Suppressor macrophage treated with lipopolysaccharide for 4 hours (primary cell): ENCODE measurements at regions not wholly inside any gene's neighbourhood (a gene's known extent, or its start where the extent isn't known, plus 50 kb on each side); places are given as distances from the start of the nearest gene placed in this dataset.
"Not testable (repeated sequence)": the region's sequence is repeated elsewhere in the genome, so short reads cannot be mapped to it uniquely, and the experiment has no call there.

Experiments used
- DNase-seq: peaks from one replicate; pipeline ENCODE4 v3.0.0-alpha.2; 2020

DNA sequence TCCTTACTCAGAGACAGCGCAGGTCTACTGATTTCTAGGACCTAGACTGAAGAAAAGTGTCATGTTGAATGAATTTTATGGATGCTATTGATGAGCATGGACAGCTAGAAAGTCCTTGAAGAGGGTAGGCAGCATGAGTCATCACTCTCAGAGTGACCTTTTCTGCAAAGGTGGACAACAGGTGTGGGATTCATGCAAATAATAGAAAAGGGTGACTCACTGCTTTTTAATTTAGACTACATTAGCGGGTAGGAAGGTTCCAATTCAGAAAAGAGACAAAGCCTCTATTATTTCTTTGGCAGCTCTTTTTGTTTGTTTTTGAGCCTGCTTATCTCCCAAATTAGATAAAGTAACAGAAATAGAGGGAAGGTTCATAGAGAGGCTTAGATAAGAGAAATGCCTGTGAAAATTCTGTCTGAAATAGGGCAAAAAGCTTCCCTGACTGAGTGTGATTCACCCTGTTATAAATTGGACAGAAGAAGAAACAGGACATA, 191.4 kb downstream of the TENT5A start:
- no peak for DNase-seq

DNA sequence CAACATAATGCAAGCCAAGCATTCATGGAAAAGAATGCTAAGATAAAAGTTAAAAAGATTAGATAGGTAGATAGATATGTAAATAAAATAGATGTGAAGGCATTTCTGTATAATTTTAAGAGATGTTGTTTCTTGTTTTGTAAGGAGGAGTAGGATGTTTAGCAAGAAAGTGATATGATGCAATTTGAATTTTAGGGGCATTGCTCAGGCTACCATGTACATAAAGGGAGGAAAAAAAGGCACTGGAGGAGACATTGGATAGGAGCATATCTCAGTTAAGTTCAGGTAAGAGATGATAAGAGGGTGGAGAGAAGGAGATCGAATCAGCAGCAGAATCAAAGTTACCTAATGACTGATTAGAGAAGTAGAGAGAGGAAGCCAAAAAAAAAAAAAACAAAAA, 194.7 kb downstream of the TENT5A start:
- DNase-seq, result no peak

DNA sequence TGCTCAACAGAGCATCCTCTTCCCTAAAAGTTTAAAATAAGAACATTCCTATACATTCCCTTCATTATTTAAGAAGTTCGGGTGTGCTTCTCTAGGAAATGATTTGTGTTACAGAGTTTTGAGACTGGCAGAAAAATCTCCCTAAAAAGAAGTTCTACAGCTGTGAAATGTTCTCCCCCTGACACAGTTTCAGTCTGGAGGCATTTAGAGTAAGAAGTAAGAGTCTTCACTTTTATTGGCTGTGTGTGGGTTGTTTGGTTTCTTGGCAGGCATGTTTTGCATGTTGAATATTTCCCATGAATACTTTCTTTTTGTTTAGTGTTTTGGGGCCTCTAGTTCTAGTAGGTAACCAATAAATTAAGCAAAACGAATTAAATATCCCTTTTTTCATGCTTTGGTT, 195.9 kb downstream of the TENT5A start:
- no peak for DNase-seq

DNA sequence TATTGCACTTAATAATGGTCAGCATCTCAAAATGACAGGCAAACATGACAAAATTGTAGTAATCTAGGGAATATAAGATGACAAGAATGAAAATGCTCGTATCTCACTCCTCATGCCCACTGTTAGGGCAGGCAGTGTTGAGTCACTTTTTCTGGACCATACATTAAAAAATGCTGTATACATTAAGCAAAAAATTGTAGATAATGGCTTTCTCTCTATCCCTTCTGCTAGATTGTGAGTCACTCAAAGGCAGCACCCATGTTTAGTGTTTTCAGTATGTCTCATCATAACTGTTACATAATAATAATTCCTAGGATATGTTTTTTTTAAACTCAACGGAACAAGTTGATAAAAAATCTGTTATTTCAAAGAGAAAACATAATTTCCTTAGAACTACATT, 199.3 kb downstream of the TENT5A start:
- no peak for DNase-seq

DNA sequence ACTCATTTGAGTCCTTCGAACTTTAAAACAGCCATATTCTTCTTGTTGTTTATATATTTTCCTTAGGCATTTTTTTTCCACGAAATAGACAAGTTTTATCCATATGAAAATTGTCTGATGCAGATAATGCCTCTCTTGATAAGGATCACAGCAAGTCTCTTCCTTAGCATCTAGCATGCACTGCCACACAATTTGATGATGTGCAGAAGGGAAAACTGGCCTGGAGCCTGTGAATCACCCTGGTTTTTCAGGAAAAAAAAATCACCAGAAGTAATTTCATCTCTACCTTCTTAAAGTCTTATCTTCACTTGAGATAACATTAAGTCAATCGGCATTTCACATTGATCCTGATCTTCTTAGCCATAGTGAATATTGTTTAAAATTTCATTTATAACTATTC, 199.8 kb downstream of the TENT5A start:
- no peak for DNase-seq

DNA sequence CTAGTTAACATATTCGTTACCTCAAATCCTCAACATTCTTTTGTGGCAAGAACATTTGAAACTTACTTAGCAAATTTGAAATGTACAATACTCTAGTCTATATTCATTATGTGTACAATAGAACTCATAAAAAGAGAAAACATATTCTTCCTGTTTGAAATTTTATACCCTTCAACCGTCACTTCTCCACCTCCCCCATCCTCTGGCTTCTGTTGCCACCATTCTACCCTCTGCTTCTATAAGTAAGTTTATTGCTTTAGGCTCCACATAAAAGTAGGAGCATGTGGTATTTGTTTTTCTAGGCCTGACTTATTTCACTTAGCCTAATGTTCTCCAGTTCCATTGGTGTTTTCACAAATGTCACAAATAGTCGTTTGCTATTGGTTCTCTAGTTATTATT, 205.3 kb downstream of the TENT5A start:
- no peak for DNase-seq

DNA sequence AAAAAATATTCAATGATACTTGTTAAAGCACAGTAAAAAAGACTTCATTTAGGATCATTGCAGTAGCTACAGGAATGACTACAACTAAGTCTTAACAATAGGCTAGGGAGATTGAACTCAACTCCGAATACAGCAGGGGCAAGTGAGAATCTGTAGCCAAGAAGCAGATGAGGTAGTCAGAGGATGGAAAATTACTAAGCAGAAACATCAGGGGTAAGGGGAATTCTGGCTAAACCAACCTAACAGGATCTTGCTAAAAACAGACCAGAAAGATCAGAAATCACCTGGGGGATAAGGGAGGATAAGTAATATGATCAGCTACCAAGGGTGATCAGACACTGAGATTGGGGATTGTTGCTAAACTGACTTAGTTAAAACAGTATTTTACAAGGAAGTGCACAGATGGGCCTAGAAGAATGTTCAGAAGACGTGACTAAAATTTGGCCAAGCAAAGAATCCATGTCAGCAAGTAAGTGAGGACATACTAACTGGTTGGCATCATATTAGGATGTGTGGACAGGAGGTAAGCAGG, 217.5 kb downstream of the TENT5A start:
- no peak for DNase-seq

DNA sequence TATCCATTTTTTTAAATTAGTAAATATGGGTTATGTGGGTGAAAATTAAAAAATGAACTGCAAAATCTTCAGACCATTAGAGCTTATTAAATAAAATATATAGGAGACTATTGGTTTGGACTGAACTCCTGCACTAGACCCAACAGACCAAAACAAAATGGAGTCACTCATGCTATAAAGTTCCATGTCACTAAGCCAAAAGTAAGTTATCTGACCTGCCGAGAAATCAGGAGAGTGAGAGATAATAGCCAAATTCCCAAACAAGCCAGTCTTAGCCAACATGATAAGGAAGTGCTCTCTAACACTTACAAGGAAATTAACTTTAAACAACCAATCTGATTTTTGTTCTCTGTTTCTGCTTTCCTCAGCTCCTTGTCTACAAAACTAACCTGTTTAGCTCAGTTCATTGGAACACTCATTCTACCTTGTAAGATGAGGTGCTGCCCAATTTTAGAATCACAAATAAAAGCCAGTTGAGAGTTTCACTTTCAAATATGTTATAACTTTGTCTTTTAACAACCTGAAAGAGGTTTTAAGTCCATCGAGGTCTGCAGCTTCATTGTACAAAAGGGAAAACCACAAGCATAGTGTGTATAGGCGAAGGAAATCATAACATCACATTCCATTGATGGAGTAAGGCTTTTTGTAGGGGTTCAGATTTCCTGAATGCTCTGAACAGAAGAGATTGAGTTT, 220.5 kb downstream of the TENT5A start:
- no peak for DNase-seq

DNA sequence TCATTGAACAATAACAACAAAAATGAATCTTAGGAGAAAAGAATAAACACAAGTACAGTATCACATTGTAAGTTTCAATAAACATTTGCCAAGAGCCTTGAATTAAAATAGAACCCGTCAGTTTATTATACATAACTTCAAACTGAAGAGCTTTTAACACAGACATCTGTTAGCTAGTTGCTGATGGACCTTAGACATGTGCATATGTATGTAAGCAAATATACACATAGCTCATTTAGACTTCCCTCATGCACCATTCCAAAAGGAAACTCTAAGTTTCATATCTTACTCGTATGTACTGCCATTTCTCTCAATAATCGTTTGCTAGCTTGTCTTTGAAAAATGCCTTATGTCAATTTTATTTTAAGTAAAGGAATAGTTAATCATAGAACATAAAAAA, 235.0 kb downstream of the TENT5A start:
- no peak for DNase-seq

DNA sequence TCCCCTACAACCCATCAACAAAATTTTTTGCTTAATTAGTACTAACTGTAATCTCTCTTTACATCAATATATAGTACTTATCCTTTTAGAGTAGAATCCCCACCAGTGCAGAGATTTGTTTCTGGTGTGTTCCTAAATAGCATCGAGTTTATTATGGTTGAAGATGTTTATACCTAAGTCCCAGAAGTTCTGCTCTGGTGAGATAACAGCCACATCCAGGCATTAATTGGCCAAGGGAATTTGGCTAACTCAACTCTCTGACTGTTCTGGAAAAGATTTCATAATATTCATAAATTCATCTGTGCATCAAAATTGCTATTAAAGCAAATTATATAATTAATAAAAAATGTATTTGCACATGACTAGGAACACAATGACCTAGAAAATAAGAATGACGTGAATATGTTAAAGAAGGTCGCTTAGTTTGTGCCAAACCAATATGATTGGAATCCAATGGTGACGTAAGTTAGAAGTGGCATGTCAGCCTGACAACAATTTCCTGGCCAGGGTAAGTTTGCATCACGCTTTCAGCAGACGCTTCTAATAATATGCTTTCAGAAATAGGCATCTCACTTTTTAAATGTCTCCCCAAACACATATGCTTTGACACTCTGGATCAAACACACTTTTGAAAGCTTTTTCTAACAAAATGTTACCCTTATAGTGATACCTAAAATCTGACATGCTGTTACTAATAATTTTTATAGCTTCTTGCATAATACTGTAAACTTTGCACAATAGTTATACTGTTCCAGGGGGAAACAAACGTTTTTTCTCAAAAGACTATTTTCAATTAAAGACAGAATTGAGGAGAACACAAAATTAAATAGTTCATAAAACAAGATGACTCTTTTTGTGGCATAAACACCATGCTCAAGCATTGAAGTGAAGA, 236.7 kb downstream of the TENT5A start:
- DNase-seq, result no peak

DNA sequence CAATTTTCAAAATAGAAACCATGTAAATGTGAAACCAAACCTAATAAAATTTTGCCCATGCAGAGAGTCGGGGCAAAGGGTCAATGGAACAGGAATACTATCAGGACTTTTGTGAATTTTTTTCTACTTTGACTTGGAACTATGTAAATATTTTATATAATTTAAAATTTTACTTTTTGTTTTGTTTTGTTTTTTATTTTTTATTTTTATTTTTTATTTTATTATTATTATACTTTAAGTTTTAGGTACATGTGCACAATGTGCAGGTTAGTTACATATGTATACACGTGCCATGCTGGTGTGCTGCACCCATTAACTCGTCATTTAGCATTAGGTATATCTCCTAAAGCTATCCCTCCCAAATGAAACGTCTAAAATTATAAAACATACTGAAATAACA, 238.3 kb downstream of the TENT5A start:
- not testable (repeated sequence) for DNase-seq

DNA sequence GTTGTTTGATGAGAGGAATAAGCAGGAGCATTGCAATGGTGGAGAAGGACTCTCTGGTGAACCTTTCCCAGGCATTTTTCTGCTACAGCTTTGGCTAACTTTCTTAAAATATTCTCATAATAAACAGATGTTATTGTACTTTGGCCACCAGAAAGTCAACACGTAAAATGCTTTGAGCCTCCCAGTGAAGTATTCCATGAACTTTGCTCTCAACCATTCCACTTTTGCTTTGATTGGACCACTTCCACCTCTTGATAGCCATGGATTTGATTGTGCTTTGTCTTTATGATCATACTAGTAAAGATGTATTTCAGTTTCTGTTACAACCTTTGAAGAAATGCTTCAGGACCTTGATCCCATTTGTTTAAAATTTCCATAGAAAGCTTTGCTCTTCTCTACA, 241.1 kb downstream of the TENT5A start:
- no peak for DNase-seq

DNA sequence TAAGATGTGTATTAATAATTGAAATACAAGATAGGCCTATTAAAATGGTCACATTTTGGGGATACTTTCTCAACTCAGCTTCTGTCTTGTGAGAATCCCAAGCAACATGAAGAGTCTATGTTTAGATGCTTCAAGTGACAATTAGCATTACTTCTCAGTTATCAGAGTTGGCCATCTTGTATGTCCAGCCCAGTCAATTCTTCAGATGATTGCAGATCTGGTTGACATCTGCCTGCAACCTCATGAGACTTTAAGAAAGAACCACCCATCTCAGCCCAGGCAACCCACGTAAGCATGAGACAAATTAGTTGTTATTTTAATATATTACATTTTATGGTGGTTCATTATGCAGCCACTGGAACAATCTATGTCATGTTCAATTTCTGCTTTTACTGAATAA, 256.5 kb downstream of the TENT5A start:
- no peak for DNase-seq

DNA sequence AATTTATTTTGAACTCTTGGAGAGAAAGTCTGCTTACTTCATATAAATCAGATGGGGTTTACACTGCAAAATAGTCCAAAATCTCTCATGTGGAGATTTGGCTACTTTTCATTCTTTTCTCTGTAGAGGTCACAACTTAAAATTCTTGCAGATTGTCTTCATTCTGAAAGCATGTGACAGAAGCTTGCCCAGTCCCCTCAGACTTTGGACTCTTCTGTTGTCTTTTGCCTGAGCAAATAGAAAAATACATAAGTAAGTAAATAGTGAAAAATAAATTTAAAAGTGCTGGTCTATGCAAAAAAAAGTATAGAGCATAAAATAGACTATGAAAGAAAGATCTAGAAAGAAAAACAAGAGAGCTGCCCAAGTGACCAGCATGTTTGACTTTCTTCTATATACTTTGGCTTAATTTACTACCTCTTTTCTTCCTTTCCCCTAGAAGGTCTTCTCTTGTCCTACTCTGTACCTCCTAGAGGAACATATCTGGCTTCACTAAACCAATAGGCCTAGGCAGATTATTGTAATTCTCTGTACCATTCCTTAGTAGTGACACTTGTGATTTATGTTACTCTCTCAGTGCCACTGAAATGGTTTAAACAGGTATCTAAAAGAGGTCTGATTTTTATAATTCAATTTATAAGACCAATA, 260.9 kb downstream of the TENT5A start:
- no peak for DNase-seq

DNA sequence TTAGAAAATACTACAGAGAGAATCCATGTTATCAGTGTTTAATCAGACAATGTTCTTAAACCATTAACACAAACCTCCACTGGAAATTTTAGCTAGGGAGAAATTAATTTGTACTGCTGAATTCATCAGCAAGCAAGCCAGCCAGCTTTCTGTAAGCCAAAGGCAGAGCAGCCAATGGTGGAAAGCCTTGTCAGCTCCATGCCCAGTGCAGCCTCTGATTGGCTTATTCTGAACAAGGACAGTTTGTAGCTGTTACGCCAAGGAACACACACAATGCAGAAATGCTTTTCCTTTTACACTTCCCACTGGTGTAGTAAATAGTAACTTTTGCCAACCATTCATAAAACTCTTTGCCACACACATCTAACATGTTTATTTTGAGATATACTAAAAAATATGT, 265.0 kb downstream of the TENT5A start:
- no peak for DNase-seq

DNA sequence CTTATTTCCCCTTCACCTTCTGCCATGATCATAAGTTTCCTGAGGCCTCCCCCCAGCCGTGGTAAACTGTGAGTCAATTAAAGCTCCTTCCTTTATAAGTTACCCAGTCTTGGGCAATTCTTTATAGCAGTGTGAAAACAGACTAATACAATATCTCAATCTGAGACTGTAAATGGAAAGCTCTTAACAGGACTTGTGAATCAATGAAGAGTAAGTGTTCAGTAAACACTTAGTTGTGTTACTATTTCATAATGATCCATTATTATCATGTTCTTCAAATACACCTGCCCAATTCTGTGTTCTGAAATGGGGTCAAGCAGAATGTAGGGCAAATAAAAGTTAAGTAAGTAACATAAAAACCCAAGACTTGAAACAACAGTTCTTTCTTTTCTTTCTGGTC, 266.2 kb downstream of the TENT5A start:
- no peak for DNase-seq

DNA sequence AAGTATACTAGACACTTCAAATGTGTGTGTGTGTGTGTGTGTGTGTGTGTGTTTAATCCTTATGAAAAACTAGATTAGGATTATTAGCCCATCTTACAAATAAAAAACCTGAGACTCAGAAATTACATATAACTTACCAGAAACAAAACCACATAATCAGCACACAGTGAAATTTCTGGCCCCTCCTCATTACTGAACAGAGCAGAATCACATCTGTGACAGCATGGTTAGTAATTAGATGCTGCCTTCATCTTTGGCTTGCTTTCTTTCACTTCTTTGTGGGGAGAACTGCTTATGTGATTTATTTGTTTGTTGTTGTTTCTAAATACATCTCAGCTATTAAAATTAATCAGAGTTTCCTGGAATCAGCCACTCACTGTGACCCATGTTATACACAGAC, 267.1 kb downstream of the TENT5A start:
- no peak for DNase-seq

DNA sequence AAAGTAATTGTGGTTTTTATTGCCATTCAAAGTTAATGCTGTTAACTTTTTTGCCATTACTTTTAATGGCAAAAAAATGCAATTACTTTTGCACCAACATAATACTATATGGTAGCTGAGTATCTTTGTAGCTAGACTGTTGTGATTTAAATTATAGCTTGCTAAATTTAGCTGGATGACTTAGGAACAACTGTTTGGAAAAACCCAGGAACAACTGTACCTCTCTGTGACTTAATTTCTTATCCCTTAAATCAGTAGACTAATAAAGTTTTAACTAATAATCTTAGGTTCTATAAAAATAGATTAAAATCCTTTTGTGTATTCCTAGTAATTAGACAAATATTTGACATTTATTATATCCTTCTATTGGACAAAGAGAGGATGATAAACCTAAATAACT, 268.2 kb downstream of the TENT5A start:
- DNase-seq, result no peak

DNA sequence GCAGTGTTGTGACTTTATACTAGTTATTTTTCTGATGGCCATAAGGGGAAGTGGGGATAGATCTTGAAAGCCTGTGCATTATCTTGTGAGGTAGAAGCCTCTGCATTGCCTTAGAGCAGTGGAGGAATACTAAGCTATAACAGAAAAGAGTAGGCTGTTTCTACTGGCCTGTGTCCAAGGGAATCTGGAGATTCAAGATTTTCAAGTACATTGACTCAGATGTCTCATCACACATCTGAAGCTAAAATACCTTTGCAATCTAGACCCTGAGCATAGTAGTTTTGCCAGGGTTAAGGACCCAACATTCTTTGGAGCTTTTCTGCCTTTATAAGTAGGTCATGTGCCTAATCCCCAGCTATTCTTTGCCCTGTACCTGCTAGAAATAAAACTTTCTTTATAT, 272.3 kb downstream of the TENT5A start:
- DNase-seq, result no peak

DNA sequence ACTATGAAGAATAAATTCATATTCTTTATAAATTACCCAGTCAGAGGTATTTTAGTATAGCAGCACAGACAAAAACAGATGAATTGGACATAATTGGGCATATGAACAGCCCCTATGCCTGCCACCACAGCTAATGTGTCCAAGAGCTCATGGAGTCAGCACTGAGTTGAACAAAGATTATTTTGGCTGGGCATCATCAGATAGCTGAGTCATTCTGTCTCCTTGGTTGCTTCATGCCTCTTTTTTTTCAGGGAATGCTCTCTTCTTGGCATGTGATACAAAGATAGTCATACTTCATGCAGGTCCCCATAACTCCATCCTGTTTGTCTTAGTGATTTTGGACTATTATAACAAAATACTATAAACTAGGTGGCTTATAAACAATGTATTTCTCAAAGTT, 275.6 kb downstream of the TENT5A start:
- DNase-seq, result no peak

DNA sequence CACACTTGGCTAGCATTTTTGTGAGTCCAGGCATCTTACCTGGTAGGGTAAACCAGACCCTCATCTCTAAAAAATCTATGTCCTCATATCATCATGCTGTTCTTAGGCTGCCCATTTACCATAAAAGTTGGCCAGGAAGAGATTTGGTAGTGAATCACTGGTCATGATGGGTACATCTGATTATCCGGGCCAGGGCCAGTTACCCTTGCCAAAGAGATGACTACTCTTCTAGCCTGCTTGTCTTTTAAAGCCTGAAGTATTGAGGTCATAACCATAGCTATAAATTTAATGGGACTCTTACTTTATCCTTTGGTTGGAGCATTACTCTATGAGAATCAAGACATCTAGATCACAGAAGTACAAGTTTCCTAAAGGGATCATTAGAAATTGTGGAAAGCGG, 276.8 kb downstream of the TENT5A start:
- DNase-seq, result no peak

DNA sequence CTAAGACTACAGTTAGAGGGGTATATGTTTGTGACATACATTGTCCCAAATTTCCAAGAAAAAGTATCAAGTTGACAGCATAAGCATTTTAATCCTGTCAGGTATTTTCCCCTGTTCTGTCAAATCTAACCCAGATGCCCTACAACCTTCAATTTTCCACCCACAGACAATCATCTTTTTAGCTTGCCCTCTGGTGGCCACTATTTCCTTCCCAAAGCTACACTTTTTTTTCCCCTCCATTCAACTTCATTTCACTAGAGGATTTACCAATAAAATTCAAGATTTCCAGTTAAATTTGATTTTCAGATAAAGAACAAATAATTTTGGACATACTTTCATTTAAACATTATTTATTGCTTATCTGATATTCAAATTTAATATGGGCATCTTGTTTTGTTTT, 286.6 kb downstream of the TENT5A start:
- DNase-seq, result peak; percentile 6

DNA sequence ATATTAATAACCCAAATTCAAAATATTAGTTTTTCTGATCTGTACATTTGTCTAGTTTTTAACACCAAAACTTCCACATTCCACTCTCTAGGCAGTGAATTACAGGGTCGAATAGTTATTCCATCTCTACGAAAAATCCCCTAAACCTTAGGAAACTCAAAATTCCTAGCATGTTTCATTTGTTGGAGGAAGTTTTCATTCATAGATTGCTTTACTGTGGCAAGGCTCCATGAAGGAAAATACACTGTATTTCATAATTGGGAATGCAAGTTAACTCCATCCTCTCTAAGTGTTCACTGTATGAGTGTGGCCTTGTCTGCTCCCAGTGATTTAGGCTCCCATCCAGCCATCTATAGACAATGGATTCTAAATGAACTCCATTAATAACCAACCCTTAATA, 296.1 kb downstream of the TENT5A start:
- no peak for DNase-seq

DNA sequence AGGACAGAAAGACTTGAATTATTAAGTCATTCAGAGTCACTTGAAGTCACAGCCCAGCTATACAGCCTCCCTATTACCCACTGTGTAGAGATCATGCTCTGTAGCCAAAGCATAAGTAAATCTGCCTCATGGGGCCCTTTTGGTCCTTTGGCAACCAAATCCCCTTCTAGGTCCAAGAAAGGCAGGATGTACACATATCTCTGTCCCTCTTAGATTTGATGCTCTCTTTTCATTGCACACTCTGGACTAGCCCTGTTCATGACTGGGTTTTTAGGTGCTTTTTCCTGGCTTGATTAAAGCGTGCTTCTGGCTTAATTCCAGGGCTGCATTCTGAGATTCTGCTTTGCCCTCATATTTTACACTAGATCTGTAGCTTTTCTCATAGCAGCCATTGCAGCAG, 296.8 kb downstream of the TENT5A start:
- no peak for DNase-seq
